H9 (cell line): ENCODE measurements at regions not wholly inside any gene's neighbourhood (a gene's known extent, or its start where the extent isn't known, plus 50 kb on each side); places are given as distances from the start of the nearest gene placed in this dataset.

ENCODE experiments used
- DNase-seq: peaks from one replicate; pipeline ENCODE4 v3.0.0-alpha.2; 2017
- H2AFZ ChIP-seq: one replicate; pipeline ENCODE4 v1.6.1; 2013; ENCODE audit warnings: mild to moderate bottlenecking, low read length, control low read depth, moderate library complexity
- H2AK5ac ChIP-seq: 2 replicates; pipeline ENCODE4 v1.6.1; 2013; ENCODE audit warnings: low read length, control low read depth, mixed read lengths; ENCODE audit not compliant: insufficient read length
- H2BK120ac ChIP-seq: one replicate; pipeline ENCODE4 v1.6.1; 2013; ENCODE audit warnings: low read depth, mild to moderate bottlenecking, low read length, control low read depth, inconsistent platforms; ENCODE audit not compliant: poor library complexity, severe bottlenecking
- H2BK12ac ChIP-seq: 2 replicates; pipeline ENCODE4 v1.6.1; 2013; ENCODE audit warnings: low read length, control low read depth, mixed read lengths, low read depth; ENCODE audit not compliant: insufficient read length
- H2BK15ac ChIP-seq: 2 replicates; pipeline ENCODE4 v1.6.1; 2013; ENCODE audit warnings: low read depth, low read length, control low read depth
- H2BK20ac ChIP-seq: one replicate; pipeline ENCODE4 v1.6.1; 2013; ENCODE audit warnings: low read depth, mild to moderate bottlenecking, low read length, control low read depth, inconsistent platforms; ENCODE audit not compliant: poor library complexity, severe bottlenecking
- H2BK5ac ChIP-seq: 2 replicates; pipeline ENCODE4 v1.6.1; 2013; ENCODE audit warnings: low read length, control low read depth, mixed read lengths; ENCODE audit not compliant: insufficient read length
- H3K14ac ChIP-seq: 2 replicates; pipeline ENCODE4 v1.6.1; 2013; ENCODE audit warnings: low read length, control low read depth; ENCODE audit not compliant: insufficient read depth
- H3K18ac ChIP-seq: 2 replicates; pipeline ENCODE4 v1.6.1; 2013; ENCODE audit warnings: low read depth, mild to moderate bottlenecking, mixed read lengths, low read length, control low read depth; ENCODE audit not compliant: insufficient read length
- H3K23ac ChIP-seq: 2 replicates; pipeline ENCODE4 v1.6.1; 2013; ENCODE audit warnings: low read length, control low read depth, mixed read lengths, low read depth; ENCODE audit not compliant: insufficient read length
- H3K23me2 ChIP-seq: 2 replicates; pipeline ENCODE4 v1.6.1; 2013; ENCODE audit warnings: low read depth, mild to moderate bottlenecking, mixed read lengths, low read length, control low read depth; ENCODE audit not compliant: insufficient read length, poor library complexity, severe bottlenecking
- H3K27ac ChIP-seq: 2 replicates; pipeline ENCODE4 v1.5.1; 2013; ENCODE audit warnings: low read length, control low read depth, mixed read lengths, low read depth; ENCODE audit not compliant: insufficient read length
- H3K27me3 ChIP-seq: 2 replicates; pipeline ENCODE4 v1.6.1; 2013; ENCODE audit warnings: low read length, control low read depth, inconsistent platforms; ENCODE audit not compliant: insufficient read depth
- H3K4ac ChIP-seq: 2 replicates; pipeline ENCODE4 v1.6.1; 2013; ENCODE audit warnings: low read depth, mild to moderate bottlenecking, control low read depth, inconsistent platforms, low read length, moderate library complexity
- H3K4me1 ChIP-seq: 2 replicates; pipeline ENCODE4 v1.6.1; 2013; ENCODE audit warnings: low read length, control low read depth, inconsistent platforms; ENCODE audit not compliant: insufficient read depth
- H3K4me2 ChIP-seq: 2 replicates; pipeline ENCODE4 v1.6.1; 2013; ENCODE audit warnings: low read length, control low read depth, mixed read lengths; ENCODE audit not compliant: insufficient read length, insufficient read depth
- H3K56ac ChIP-seq: 2 replicates; pipeline ENCODE4 v1.6.1; 2013; ENCODE audit warnings: low read depth, mild to moderate bottlenecking, mixed read lengths, low read length, control low read depth; ENCODE audit not compliant: insufficient read length
- H3K79me1 ChIP-seq: 2 replicates; pipeline ENCODE4 v1.6.1; 2013; ENCODE audit warnings: low read depth, mild to moderate bottlenecking, moderate library complexity, low read length, control low read depth, inconsistent platforms; ENCODE audit not compliant: insufficient read depth, poor library complexity, severe bottlenecking
- H3K79me2 ChIP-seq: 2 replicates; pipeline ENCODE4 v1.6.1; 2013; ENCODE audit warnings: low read length, control low read depth, inconsistent platforms; ENCODE audit not compliant: insufficient read depth
- H3K9ac ChIP-seq: 2 replicates; pipeline ENCODE4 v1.6.1; 2013; ENCODE audit warnings: low read length, control low read depth, mixed read lengths; ENCODE audit not compliant: insufficient read length; ENCODE audit errors: extremely low read depth
- H3K9me3 ChIP-seq: one replicate; pipeline ENCODE4 v1.6.1; 2013; ENCODE audit warnings: low read depth, low read length, inconsistent platforms; ENCODE audit not compliant: control insufficient read depth
- H3T11ph ChIP-seq: one replicate; pipeline ENCODE4 v1.6.1; 2013; ENCODE audit warnings: mild to moderate bottlenecking, low read length, control low read depth, inconsistent platforms
- H4K20me1 ChIP-seq: one replicate; pipeline ENCODE4 v1.6.1; 2013; ENCODE audit not compliant: control insufficient read depth, insufficient read length, insufficient read depth
- H4K5ac ChIP-seq: 2 replicates; pipeline ENCODE4 v1.6.1; 2013; ENCODE audit warnings: low read depth, mild to moderate bottlenecking, mixed read lengths, low read length, control low read depth; ENCODE audit not compliant: insufficient read length
- H4K8ac ChIP-seq: replicated peaks from 2 replicates; pipeline ENCODE4 v1.6.1; 2013; ENCODE audit warnings: low read length, control low read depth, mixed read lengths, low read depth; ENCODE audit not compliant: insufficient read length
- H4K91ac ChIP-seq: 2 replicates; pipeline ENCODE4 v1.6.1; 2013; ENCODE audit warnings: low read depth, mild to moderate bottlenecking, moderate library complexity, mixed read lengths, low read length, control low read depth; ENCODE audit not compliant: insufficient read length
- H3K27ac Mint-ChIP-seq, 3 experiments: 2 replicates in 2 of 3; 3 replicates in 1 of 3; pipeline ENCODE4 v1.8.0; 2020 to 2021; ENCODE audit warnings: mixed read lengths in 3 of 3, mild to moderate bottlenecking in 1 of 3, moderate library complexity in 1 of 3
- H3K27me3 Mint-ChIP-seq: 2 replicates; pipeline ENCODE4 v1.8.0; 2021; ENCODE audit warnings: low read depth, mild to moderate bottlenecking, moderate library complexity, mixed read lengths
- H3K36me3 Mint-ChIP-seq, 3 experiments: 2 replicates in 2 of 3; 3 replicates in 1 of 3; pipeline ENCODE4 v1.8.0; 2020 to 2021; ENCODE audit warnings: low read depth in 3 of 3, mixed read lengths in 3 of 3; ENCODE audit not compliant: insufficient read depth in 1 of 3
- H3K4me1 Mint-ChIP-seq, 2 experiments: 2 replicates each; pipeline ENCODE4 v1.8.0; 2020; ENCODE audit warnings: mixed read lengths in 2 of 2
- H3K4me3 Mint-ChIP-seq, 2 experiments: 2 replicates in 1 of 2; 3 replicates in 1 of 2; pipeline ENCODE4 v1.8.0; 2020 to 2021; ENCODE audit warnings: mild to moderate bottlenecking in 2 of 2, mixed read lengths in 2 of 2, moderate library complexity in 1 of 2
- H3K9me3 Mint-ChIP-seq, 2 experiments: 2 replicates in 1 of 2; 3 replicates in 1 of 2; pipeline ENCODE4 v1.8.0; 2020; ENCODE audit warnings: mild to moderate bottlenecking in 2 of 2, mixed read lengths in 2 of 2, moderate library complexity in 1 of 2
- WGBS: extraction: QIAGEN DNeasy Blood & Tissue Kit; methylation state at CpG from one replicate; pipeline ENCODE4 v1.1.7; 2013; ENCODE audit warnings: missing lambda C conversion rate, low lambda C conversion rate, mixed read lengths; ENCODE audit not compliant: insufficient read length; ENCODE audit errors: extremely low coverage; 5-methylcytosine and 5-hydroxymethylcytosine counted together
- TF ChIP-seq, protein P1 (sequence below): fragments of 200-600 bp; sonication (generic); conservative IDR thresholded peaks from 3 replicates; pipeline ENCODE4 v1.8.0; 2021; ENCODE audit warnings: antibody characterized with exemption, mild to moderate bottlenecking

DNA sequence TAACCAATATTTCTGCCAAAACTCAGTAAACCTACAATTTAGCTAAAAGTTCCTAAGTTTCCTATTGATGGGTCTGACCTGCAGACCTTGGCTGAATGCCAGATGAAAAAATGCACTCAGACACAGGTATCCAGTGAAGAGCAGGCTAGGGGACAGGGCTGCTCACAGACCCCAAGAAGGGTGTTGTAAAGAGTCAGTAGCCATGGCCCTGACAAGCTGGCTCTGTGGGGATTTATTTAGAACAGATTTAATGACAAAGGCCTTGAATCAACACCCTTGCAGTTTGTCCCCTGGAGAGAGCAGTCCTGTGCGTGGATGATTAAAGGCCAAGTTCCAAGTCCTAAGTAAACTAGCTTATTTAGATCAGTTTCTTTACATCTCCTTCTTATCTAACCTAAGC lies 1243.2 kb upstream of the ADGRL4 start:
- no peak overlapping the region for H3K4me2 ChIP-seq
- H2BK5ac ChIP-seq, result no peak overlapping the region
- H2AK5ac ChIP-seq, result no peak overlapping the region
- TF ChIP-seq, protein P1, sequence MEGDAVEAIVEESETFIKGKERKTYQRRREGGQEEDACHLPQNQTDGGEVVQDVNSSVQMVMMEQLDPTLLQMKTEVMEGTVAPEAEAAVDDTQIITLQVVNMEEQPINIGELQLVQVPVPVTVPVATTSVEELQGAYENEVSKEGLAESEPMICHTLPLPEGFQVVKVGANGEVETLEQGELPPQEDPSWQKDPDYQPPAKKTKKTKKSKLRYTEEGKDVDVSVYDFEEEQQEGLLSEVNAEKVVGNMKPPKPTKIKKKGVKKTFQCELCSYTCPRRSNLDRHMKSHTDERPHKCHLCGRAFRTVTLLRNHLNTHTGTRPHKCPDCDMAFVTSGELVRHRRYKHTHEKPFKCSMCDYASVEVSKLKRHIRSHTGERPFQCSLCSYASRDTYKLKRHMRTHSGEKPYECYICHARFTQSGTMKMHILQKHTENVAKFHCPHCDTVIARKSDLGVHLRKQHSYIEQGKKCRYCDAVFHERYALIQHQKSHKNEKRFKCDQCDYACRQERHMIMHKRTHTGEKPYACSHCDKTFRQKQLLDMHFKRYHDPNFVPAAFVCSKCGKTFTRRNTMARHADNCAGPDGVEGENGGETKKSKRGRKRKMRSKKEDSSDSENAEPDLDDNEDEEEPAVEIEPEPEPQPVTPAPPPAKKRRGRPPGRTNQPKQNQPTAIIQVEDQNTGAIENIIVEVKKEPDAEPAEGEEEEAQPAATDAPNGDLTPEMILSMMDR, result no peak
- H4K5ac ChIP-seq, result no peak overlapping the region
- no peak overlapping the region for H3K27ac Mint-ChIP-seq
- H3K4me1 ChIP-seq, result no peaks in the 10 kb centered on the region
- H3K56ac ChIP-seq, result no peak overlapping the region
- no peaks in the 10 kb centered on the region for H3K27me3 ChIP-seq
- H3K9me3 Mint-ChIP-seq, result peaks cover 13 to 17% of the 10 kb centered on the region in 2 experiments; a peak in 4 of 5 replicates
- no peak overlapping the region for H2BK20ac ChIP-seq
- H3K4me3 Mint-ChIP-seq, result no peak overlapping the region
- H3K14ac ChIP-seq, result no peak overlapping the region
- H4K91ac ChIP-seq, result no peak overlapping the region
- H3K4ac ChIP-seq, result no peak overlapping the region
- DNase-seq, result no peak
- H2AFZ ChIP-seq, result no peak overlapping the region
- peaks cover 2 to 15% (median 12%) of the 10 kb centered on the region in 3 experiments; a peak in 5 of 7 replicates for H3K36me3 Mint-ChIP-seq
- no peaks in the 10 kb centered on the region for H3K4me1 Mint-ChIP-seq
- no CpG with 5 or more reads among the region's 1 CpG for WGBS
- H4K20me1 ChIP-seq, result no peaks in the 10 kb centered on the region
- no peaks in the 10 kb centered on the region for H3K23me2 ChIP-seq
- H3K27me3 Mint-ChIP-seq, result no peaks in the 10 kb centered on the region
- H3K18ac ChIP-seq, result no peak overlapping the region
- no peak overlapping the region for H4K8ac ChIP-seq
- H3K79me1 ChIP-seq, result no peaks in the 10 kb centered on the region
- H2BK120ac ChIP-seq, result no peak overlapping the region
- no peak overlapping the region for H3K23ac ChIP-seq
- H3K79me2 ChIP-seq, result no peaks in the 10 kb centered on the region
- no peak overlapping the region for H2BK15ac ChIP-seq
- no peaks in the 10 kb centered on the region for H3K9me3 ChIP-seq
- H3K9ac ChIP-seq, result no peak overlapping the region
- H3T11ph ChIP-seq, result no peak overlapping the region
- no peak overlapping the region for H2BK12ac ChIP-seq
- no peak overlapping the region for H3K27ac ChIP-seq
